NCI-H2171 (cell line): ENCODE measurements at regions not wholly inside any gene's neighbourhood (a gene's known extent, or its start where the extent isn't known, plus 50 kb on each side); places are given as distances from the start of the nearest gene placed in this dataset.

Experiments
- DNase-seq: peaks from one replicate; lab custom pipeline; 2025; lab: John Stamatoyannopoulos, UW

- no peak for DNase-seq
Measured at GRCh38 chr6:167581637-167582036, 245.1 kb upstream of the AFDN start.

DNA sequence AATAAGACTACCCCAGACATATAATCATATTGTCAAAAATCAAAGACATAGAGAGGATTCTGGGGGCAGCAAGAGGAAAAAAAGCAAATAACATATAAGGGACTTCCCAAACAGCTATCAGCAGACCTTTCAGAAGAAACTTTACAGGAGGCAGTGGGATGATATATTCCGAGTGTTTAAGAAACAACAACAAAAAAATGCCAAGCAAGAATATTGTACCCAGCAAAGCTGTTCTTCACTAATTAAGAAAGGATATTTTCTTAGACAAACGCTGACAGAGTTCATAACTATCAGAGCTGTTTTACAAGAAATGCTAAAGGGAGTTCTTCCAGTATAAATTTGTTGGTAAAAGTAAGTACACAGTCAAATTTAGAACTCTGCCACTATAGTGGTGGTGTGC is 243.3 kb upstream of the AFDN start:
- DNase-seq = no peak

- DNase-seq = no peak
Measured at GRCh38 chr6:167588181-167588919, 238.4 kb upstream of the AFDN start.

- no peak for DNase-seq
Measured at GRCh38 chr6:167588920-167589614, 237.6 kb upstream of the AFDN start.

DNA sequence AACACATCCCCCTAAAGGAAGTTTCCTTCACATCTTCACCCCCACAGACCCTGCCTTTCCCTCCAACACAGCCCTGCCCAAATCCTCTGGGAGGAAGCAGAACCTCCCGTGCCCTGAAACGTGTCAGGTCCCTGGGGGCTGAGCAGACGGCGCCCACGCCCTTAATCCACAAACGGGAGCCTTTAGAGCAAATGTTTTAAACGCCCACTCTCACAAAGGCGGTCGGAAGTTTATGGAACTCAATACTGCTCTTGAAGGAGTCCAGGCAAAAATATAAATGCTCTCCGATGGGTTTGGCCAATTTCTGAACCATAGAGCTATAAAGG is 237.1 kb upstream of the AFDN start:
- DNase-seq = no peak

- DNase-seq = no peak
Measured at GRCh38 chr6:167590193-167590592, 236.5 kb upstream of the AFDN start.
